Spleen (tissue), 7 donors: ENCODE measurements at regions not wholly inside any gene's neighbourhood (a gene's known extent, or its start where the extent isn't known, plus 50 kb on each side); places are given as distances from the start of the nearest gene placed in this dataset.

Experiments used
- POLR2A ChIP-seq, 3 donors: fragments of 450-650 bp; IDR thresholded peaks; one replicate each; pipeline ENCODE4 v1.5.1; 2017; ENCODE audit warnings: antibody characterized with exemption in 3 of 3, mild to moderate bottlenecking in 1 of 3
- TF ChIP-seq, protein P1 (sequence below), 11 experiments: fragments of 200-600 bp in 7 of 11; fragments of 450-650 bp in 4 of 11; sonication (generic) in 4 of 11; IDR thresholded peaks in 8 of 11; conservative IDR thresholded peaks in 3 of 11; 1 replicate in 7 of 11; 2 replicates in 4 of 11; pipeline versions ENCODE4 v1.4.0 to v1.8.0; 2016 to 2021; ENCODE audit warnings: antibody characterized with exemption in 11 of 11, inconsistent platforms in 4 of 11, mild to moderate bottlenecking in 1 of 11
- donor health status: DM: no; HTN: no; CAD: no; lungs with moderate emphysema.
- donor health status: DM: no; HTN: no; CAD: no.
- donor health status: DM: no; HTN: no; CAD: no.

DNA sequence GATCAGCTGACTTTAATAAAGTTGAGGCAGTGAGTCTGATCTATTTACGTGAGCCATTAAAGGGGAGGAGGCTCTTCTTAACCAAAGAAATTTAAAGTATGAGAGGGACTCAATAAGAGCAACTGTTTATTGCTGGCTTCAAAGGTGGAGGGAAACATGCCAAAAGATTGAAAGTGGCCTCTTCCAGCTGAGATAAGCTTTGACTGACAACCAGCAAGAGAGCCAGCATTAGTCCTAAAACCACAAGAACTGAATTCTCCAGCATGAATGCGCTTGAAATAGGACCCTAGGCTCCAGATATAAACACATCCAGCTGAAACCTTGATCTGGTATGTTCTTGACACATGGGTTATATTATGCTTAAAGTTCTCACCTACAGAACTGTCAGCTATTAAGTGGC lies 123.1 kb upstream of the GJE1 start:
- TF ChIP-seq, protein P1, sequence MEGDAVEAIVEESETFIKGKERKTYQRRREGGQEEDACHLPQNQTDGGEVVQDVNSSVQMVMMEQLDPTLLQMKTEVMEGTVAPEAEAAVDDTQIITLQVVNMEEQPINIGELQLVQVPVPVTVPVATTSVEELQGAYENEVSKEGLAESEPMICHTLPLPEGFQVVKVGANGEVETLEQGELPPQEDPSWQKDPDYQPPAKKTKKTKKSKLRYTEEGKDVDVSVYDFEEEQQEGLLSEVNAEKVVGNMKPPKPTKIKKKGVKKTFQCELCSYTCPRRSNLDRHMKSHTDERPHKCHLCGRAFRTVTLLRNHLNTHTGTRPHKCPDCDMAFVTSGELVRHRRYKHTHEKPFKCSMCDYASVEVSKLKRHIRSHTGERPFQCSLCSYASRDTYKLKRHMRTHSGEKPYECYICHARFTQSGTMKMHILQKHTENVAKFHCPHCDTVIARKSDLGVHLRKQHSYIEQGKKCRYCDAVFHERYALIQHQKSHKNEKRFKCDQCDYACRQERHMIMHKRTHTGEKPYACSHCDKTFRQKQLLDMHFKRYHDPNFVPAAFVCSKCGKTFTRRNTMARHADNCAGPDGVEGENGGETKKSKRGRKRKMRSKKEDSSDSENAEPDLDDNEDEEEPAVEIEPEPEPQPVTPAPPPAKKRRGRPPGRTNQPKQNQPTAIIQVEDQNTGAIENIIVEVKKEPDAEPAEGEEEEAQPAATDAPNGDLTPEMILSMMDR (IDR thresholded peaks at IDR 0.05 in 8 of 11, conservative IDR thresholded peaks at IDR 0.05 in 3 of 11), result no peak
- TF ChIP-seq POLR2A (IDR thresholded peaks at IDR 0.05), result no peak
